Osteocyte (in vitro differentiated cells): ENCODE measurements at regions not wholly inside any gene's neighbourhood (a gene's known extent, or its start where the extent isn't known, plus 50 kb on each side); places are given as distances from the start of the nearest gene placed in this dataset.

Experiments used
- DNase-seq: peaks from one replicate; pipeline ENCODE4 v3.0.0; 2021; ENCODE audit warnings: mixed read lengths; ENCODE audit not compliant: unreplicated experiment; ENCODE audit errors: extremely low spot score
- H3K27ac Mint-ChIP-seq: one replicate; pipeline ENCODE4 v1.8.0; 2021; ENCODE audit warnings: mild to moderate bottlenecking, mixed read lengths; ENCODE audit not compliant: unreplicated experiment
- H3K27me3 Mint-ChIP-seq: one replicate; pipeline ENCODE4 v1.8.0; 2021; ENCODE audit warnings: mixed read lengths; ENCODE audit not compliant: unreplicated experiment
- H3K36me3 Mint-ChIP-seq: one replicate; pipeline ENCODE4 v1.8.0; 2021; ENCODE audit warnings: mixed read lengths; ENCODE audit not compliant: unreplicated experiment
- H3K4me1 Mint-ChIP-seq: one replicate; pipeline ENCODE4 v1.8.0; 2021; ENCODE audit warnings: mixed read lengths; ENCODE audit not compliant: unreplicated experiment
- H3K4me3 Mint-ChIP-seq: one replicate; pipeline ENCODE4 v1.8.0; 2021; ENCODE audit warnings: mild to moderate bottlenecking, moderate library complexity, mixed read lengths; ENCODE audit not compliant: unreplicated experiment
- H3K9me3 Mint-ChIP-seq: one replicate; pipeline ENCODE4 v1.8.0; 2021; ENCODE audit warnings: mixed read lengths; ENCODE audit not compliant: unreplicated experiment
- TF ChIP-seq, protein P1 (sequence below): fragments of 200-600 bp; sonication (generic); IDR thresholded peaks from 2 replicates; pipeline ENCODE4 v1.5.0; 2021; ENCODE audit warnings: antibody characterized with exemption, mild to moderate bottlenecking, moderate library complexity

DNA sequence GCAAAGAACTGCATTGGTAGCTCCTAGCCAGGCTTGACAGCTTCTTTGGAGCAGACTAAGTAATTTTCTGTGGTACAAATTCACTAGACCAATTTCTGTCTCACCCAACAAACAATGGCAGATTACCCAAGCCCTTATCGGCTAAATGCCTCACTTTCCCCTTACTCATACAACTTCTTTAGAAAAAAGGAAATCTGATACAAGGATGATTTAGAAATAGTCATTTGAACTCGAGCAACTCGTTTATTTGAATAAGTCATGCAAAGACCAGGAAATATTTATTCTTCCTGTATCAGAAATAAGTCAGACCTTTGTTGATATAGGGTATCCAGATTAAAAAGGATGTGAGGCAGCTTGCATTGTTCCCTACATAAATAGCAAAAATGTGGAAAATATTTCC, 170.4 kb upstream of the CDH6 start:
- no peak for DNase-seq
- TF ChIP-seq, protein P1, sequence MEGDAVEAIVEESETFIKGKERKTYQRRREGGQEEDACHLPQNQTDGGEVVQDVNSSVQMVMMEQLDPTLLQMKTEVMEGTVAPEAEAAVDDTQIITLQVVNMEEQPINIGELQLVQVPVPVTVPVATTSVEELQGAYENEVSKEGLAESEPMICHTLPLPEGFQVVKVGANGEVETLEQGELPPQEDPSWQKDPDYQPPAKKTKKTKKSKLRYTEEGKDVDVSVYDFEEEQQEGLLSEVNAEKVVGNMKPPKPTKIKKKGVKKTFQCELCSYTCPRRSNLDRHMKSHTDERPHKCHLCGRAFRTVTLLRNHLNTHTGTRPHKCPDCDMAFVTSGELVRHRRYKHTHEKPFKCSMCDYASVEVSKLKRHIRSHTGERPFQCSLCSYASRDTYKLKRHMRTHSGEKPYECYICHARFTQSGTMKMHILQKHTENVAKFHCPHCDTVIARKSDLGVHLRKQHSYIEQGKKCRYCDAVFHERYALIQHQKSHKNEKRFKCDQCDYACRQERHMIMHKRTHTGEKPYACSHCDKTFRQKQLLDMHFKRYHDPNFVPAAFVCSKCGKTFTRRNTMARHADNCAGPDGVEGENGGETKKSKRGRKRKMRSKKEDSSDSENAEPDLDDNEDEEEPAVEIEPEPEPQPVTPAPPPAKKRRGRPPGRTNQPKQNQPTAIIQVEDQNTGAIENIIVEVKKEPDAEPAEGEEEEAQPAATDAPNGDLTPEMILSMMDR: no peak
- H3K27ac Mint-ChIP-seq: peak overlapping the region; percentile 72
- H3K27me3 Mint-ChIP-seq: no peaks in the 10 kb centered on the region
- no peak overlapping the region for H3K4me3 Mint-ChIP-seq
- H3K36me3 Mint-ChIP-seq: no peaks in the 10 kb centered on the region
- H3K4me1 Mint-ChIP-seq: peaks cover 43% of the 10 kb centered on the region
- no peaks in the 10 kb centered on the region for H3K9me3 Mint-ChIP-seq

GRCh38 chr5:31021181-31021624, 172.3 kb upstream of the CDH6 start:
- no peak for DNase-seq
- Mint-ChIP-seq H3K27ac (no peak overlapping the region), H3K27me3 (no peaks in the 10 kb centered on the region), H3K9me3 (no peaks in the 10 kb centered on the region), H3K4me3 (no peak overlapping the region), H3K36me3 (no peaks in the 10 kb centered on the region), H3K4me1 (peaks cover 38% of the 10 kb centered on the region)
- TF ChIP-seq, protein P1: no peak

GRCh38 chr5:31008231-31008630, 185.3 kb upstream of the CDH6 start:
- no peak for DNase-seq
- H3K9me3 Mint-ChIP-seq: peaks cover 28% of the 10 kb centered on the region
- H3K4me1 Mint-ChIP-seq: no peaks in the 10 kb centered on the region
- H3K27ac Mint-ChIP-seq: no peak overlapping the region
- H3K4me3 Mint-ChIP-seq: no peak overlapping the region
- H3K36me3 Mint-ChIP-seq: no peaks in the 10 kb centered on the region
- TF ChIP-seq, protein P1: no peak
- no peaks in the 10 kb centered on the region for H3K27me3 Mint-ChIP-seq

DNA sequence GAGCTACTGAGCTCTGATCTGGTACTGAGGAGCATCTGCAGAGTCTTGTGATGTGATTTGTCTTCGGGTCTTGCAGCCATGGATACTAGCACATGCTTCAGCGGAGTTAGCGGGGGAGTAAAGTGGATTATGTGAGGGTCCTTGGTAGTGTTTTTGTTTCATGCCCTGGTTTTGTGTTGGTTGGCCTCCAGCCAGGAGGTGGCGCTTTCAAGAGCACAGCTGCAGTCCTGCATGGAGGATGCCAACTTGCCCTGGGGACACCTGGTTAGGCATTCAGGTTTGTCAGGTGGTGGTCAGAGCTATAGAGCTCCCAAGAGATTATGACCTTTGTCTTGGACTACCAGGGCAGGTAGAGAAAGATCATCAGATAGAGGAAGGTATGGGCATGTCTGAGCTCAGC, 185.8 kb upstream of the CDH6 start:
- DNase-seq: no peak
- H3K4me3 Mint-ChIP-seq: no peak overlapping the region
- H3K27me3 Mint-ChIP-seq: no peaks in the 10 kb centered on the region
- H3K36me3 Mint-ChIP-seq: no peaks in the 10 kb centered on the region
- TF ChIP-seq, protein P1: no peak
- H3K4me1 Mint-ChIP-seq: no peaks in the 10 kb centered on the region
- no peak overlapping the region for H3K27ac Mint-ChIP-seq
- H3K9me3 Mint-ChIP-seq: peaks cover 30% of the 10 kb centered on the region

DNA sequence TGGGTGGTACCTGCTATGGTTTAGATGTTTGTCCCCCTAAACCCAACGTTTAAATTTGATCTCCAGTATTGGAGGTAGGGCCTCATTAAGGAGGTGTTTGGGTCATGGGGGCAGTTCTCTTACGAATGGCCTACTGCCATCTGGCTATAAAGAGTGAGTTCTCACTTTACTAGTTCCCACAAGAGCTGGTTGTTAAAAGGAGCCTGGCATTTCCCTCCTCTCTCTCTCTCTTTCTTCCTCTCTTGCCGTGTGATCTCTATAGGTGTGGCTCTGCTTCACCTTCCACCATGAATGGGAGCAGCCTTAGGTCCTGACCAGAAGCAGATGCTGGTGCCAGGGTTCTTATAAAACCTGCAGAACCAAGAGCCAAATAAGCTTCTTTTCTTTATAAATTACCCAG, 193.2 kb upstream of the CDH6 start:
- H3K4me1 Mint-ChIP-seq: no peaks in the 10 kb centered on the region
- no peak overlapping the region for H3K27ac Mint-ChIP-seq
- H3K36me3 Mint-ChIP-seq: peaks cover 2% of the 10 kb centered on the region
- no peaks in the 10 kb centered on the region for H3K27me3 Mint-ChIP-seq
- peaks cover 30% of the 10 kb centered on the region for H3K9me3 Mint-ChIP-seq
- DNase-seq: no peak
- no peak overlapping the region for H3K4me3 Mint-ChIP-seq
- TF ChIP-seq, protein P1: no peak
